Neuronal stem cell (in vitro differentiated cells): ENCODE measurements at regions not wholly inside any gene's neighbourhood (a gene's known extent, or its start where the extent isn't known, plus 50 kb on each side); places are given as distances from the start of the nearest gene placed in this dataset.

Source experiments
- DNase-seq: peaks from one replicate; pipeline ENCODE4 v3.0.0-alpha.2; 2013; ENCODE audit warnings: low spot score
- H2AFZ ChIP-seq: one replicate; pipeline ENCODE4 v1.6.1; 2013; ENCODE audit warnings: mild to moderate bottlenecking, low read length, inconsistent platforms
- H2AK5ac ChIP-seq: 2 replicates; pipeline ENCODE4 v1.6.1; 2013; ENCODE audit warnings: low read depth, mild to moderate bottlenecking, inconsistent platforms, low read length, moderate library complexity, mixed read lengths
- H2BK120ac ChIP-seq: 2 replicates; pipeline ENCODE4 v1.6.1; 2013; ENCODE audit warnings: low read depth, mild to moderate bottlenecking, inconsistent platforms, low read length, moderate library complexity, mixed read lengths
- H2BK12ac ChIP-seq: one replicate; pipeline ENCODE4 v1.6.1; 2013; ENCODE audit warnings: low read length, inconsistent platforms
- H2BK15ac ChIP-seq: 2 replicates; pipeline ENCODE4 v1.6.1; 2013; ENCODE audit warnings: mild to moderate bottlenecking, low read length, inconsistent platforms, mixed read lengths
- H2BK5ac ChIP-seq: one replicate; pipeline ENCODE4 v1.6.1; 2013; ENCODE audit warnings: inconsistent platforms, mild to moderate bottlenecking, low read length, moderate library complexity
- H3K14ac ChIP-seq: one replicate; pipeline ENCODE4 v1.6.1; 2013; ENCODE audit warnings: low read length, inconsistent platforms
- H3K18ac ChIP-seq: 2 replicates; pipeline ENCODE4 v1.6.1; 2013; ENCODE audit warnings: low read length, inconsistent platforms
- H3K23ac ChIP-seq: 2 replicates; pipeline ENCODE4 v1.6.1; 2013; ENCODE audit warnings: low read depth, mild to moderate bottlenecking, mixed read lengths, low read length, inconsistent platforms; ENCODE audit not compliant: poor library complexity
- H3K27ac ChIP-seq: replicated peaks from 3 replicates; pipeline ENCODE4 v1.5.1; 2013; ENCODE audit warnings: low read length, inconsistent platforms
- H3K27me3 ChIP-seq, 3 experiments: 2 replicates each; pipeline ENCODE4 v1.6.1; 2013; ENCODE audit warnings: low read length in 3 of 3, mild to moderate bottlenecking in 2 of 3, inconsistent platforms in 1 of 3, low read depth in 1 of 3, mixed read lengths in 1 of 3, moderate library complexity in 1 of 3; ENCODE audit not compliant: control insufficient read depth in 3 of 3, insufficient read depth in 3 of 3
- H3K36me3 ChIP-seq, 2 donors: replicated peaks in 1 of 2; 2 replicates each; pipeline ENCODE4 v1.6.1; 2013; ENCODE audit warnings: low read length in 2 of 2; ENCODE audit not compliant: control insufficient read depth in 2 of 2, insufficient read depth in 2 of 2
- H3K4ac ChIP-seq: 2 replicates; pipeline ENCODE4 v1.6.1; 2013; ENCODE audit warnings: inconsistent platforms, mild to moderate bottlenecking, low read length, moderate library complexity
- H3K4me1 ChIP-seq, 2 donors: 1 replicate in 1 of 2; 2 replicates in 1 of 2; pipeline ENCODE4 v1.6.1; 2013; ENCODE audit warnings: low read length in 2 of 2, low read depth in 1 of 2; ENCODE audit not compliant: control insufficient read depth in 2 of 2, insufficient read depth in 1 of 2
- H3K4me2 ChIP-seq: one replicate; pipeline ENCODE4 v1.6.1; 2013; ENCODE audit warnings: mild to moderate bottlenecking, low read length, inconsistent platforms; ENCODE audit not compliant: insufficient read depth, poor library complexity, severe bottlenecking
- H3K4me3 ChIP-seq, 2 donors: 2 replicates each; pipeline ENCODE4 v1.5.1; 2013; ENCODE audit warnings: low read length in 2 of 2, mild to moderate bottlenecking in 2 of 2, inconsistent platforms in 1 of 2, moderate library complexity in 1 of 2
- H3K79me1 ChIP-seq: one replicate; pipeline ENCODE4 v1.6.1; 2013; ENCODE audit warnings: low read depth, mild to moderate bottlenecking, inconsistent platforms, low read length, moderate library complexity
- H3K9ac ChIP-seq: one replicate; pipeline ENCODE4 v1.6.1; 2013; ENCODE audit warnings: mild to moderate bottlenecking, low read depth, low read length, inconsistent platforms; ENCODE audit not compliant: poor library complexity
- H3K9me3 ChIP-seq, 2 donors: replicated peaks in 1 of 2; 2 replicates each; pipeline versions ENCODE3 to v1.6.1; 2013; ENCODE audit warnings: low read length in 2 of 2, mild to moderate bottlenecking in 2 of 2, inconsistent platforms in 1 of 2, low read depth in 1 of 2, mixed read lengths in 1 of 2, moderate library complexity in 1 of 2; ENCODE audit not compliant: control insufficient read depth in 2 of 2, insufficient read depth in 1 of 2
- H4K8ac ChIP-seq: one replicate; pipeline ENCODE4 v1.6.1; 2013; ENCODE audit warnings: low read depth, mild to moderate bottlenecking, inconsistent platforms, low read length, moderate library complexity
- H4K91ac ChIP-seq: one replicate; pipeline ENCODE4 v1.6.1; 2013; ENCODE audit warnings: low read length, low read depth, mild to moderate bottlenecking, inconsistent platforms; ENCODE audit not compliant: poor library complexity
- WGBS, 2 donors: extraction: QIAGEN DNeasy Blood & Tissue Kit; methylation state at CpG; one replicate each; pipeline ENCODE4 v1.1.7; 2013; ENCODE audit warnings: missing lambda C conversion rate in 2 of 2, mixed read lengths in 1 of 2; ENCODE audit not compliant: insufficient read length in 2 of 2, insufficient replicate concordance in 1 of 2; ENCODE audit errors: extremely low coverage in 2 of 2; 5-methylcytosine and 5-hydroxymethylcytosine counted together

- no peaks in the 10 kb centered on the region for H3K4me1 ChIP-seq
- H2AK5ac ChIP-seq: no peak overlapping the region
- no peak overlapping the region for H4K8ac ChIP-seq
- H3K36me3 ChIP-seq: no peaks in the 10 kb centered on the region
- H3K4me2 ChIP-seq: no peak overlapping the region
- H2BK15ac ChIP-seq: no peak overlapping the region
- no peaks in the 10 kb centered on the region for H3K27me3 ChIP-seq
- H2AFZ ChIP-seq: no peak overlapping the region
- no peak overlapping the region for H3K18ac ChIP-seq
- no peak overlapping the region for H2BK12ac ChIP-seq
- H3K9me3 ChIP-seq: no peaks in the 10 kb centered on the region
- DNase-seq: no peak
- no peak overlapping the region for H3K9ac ChIP-seq
- H3K27ac ChIP-seq: no peak overlapping the region
- no peaks in the 10 kb centered on the region for H3K79me1 ChIP-seq
- H3K4ac ChIP-seq: no peak overlapping the region
- no peak overlapping the region for H2BK5ac ChIP-seq
- H3K23ac ChIP-seq: no peak overlapping the region
- no CpG with 5 or more reads among the region's 3 CpGs for WGBS, 2 donors
- H3K4me3 ChIP-seq: no peak overlapping the region
- H4K91ac ChIP-seq: no peak overlapping the region
- no peak overlapping the region for H3K14ac ChIP-seq
- no peak overlapping the region for H2BK120ac ChIP-seq
These were observed 216.6 kb downstream of the PAX3 start for GRCh38 chr2:222082201-222082600.

GRCh38 chr2:222080141-222080540 is 218.7 kb downstream of the PAX3 start:
- Histone ChIP-seq H3K27me3 (no peaks in the 10 kb centered on the region), H3K4me2 (no peak overlapping the region), H3K4ac (no peak overlapping the region), H3K27ac (no peak overlapping the region), H3K9me3 (no peaks in the 10 kb centered on the region), H4K91ac (no peak overlapping the region), H3K23ac (no peak overlapping the region), H3K36me3 (no peaks in the 10 kb centered on the region), H2AK5ac (no peak overlapping the region), H4K8ac (no peak overlapping the region), H2BK15ac (no peak overlapping the region), H2BK5ac (no peak overlapping the region), H2AFZ (no peak overlapping the region), H3K79me1 (no peaks in the 10 kb centered on the region), H2BK120ac (no peak overlapping the region), H3K9ac (no peak overlapping the region), H3K4me1 (no peaks in the 10 kb centered on the region), H3K14ac (no peak overlapping the region), H3K4me3 (no peak overlapping the region), H3K18ac (no peak overlapping the region), H2BK12ac (no peak overlapping the region)
- WGBS, 2 donors: no CpG with 5 or more reads among the region's 2 CpGs
- DNase-seq: no peak

DNA sequence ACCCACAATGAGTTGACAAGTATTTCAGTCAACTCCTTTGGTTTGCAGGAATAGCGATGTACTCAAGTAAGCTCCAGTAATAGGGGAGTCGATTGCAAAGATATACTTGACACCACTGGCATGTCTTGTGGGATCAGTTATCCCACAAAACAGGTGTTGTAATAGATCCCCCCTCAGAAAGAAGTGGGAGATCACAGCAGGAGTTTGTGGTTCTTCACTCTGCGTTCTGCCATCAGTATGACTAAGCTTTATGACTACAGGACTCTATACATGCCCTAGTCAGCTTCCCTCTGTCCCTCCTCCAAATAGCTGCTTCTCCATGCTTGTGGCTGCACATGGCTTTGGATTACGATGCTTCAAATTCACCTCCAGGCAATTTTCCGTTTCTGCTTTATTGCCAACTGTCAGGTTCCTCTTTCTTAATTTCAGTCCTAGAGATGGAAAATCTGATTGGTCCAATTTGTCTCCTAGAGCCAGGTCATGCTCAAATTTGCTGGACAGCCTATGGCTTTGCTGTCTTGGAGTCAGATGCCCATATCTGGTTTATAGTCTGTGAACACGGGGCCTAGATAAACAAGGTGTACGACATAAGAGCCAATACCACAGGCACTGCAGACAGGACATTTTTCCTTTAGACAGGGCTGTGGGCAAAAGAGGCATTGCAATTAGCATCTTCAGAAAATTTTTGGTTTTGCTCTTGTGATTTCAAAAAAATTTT is 221.7 kb downstream of the PAX3 start:
- no peak overlapping the region for H2BK15ac ChIP-seq
- no peak overlapping the region for H3K9ac ChIP-seq
- H4K8ac ChIP-seq: no peak overlapping the region
- no peak overlapping the region for H2AK5ac ChIP-seq
- no peak overlapping the region for H3K4me3 ChIP-seq
- no peak for DNase-seq
- H2BK12ac ChIP-seq: no peak overlapping the region
- H4K91ac ChIP-seq: no peak overlapping the region
- H2AFZ ChIP-seq: no peak overlapping the region
- H3K79me1 ChIP-seq: no peaks in the 10 kb centered on the region
- no peaks in the 10 kb centered on the region for H3K9me3 ChIP-seq
- no peak overlapping the region for H2BK5ac ChIP-seq
- no CpG with 5 or more reads among the region's 7 CpGs for WGBS, 2 donors
- H3K27me3 ChIP-seq: no peaks in the 10 kb centered on the region
- no peak overlapping the region for H2BK120ac ChIP-seq
- no peak overlapping the region for H3K18ac ChIP-seq
- H3K4ac ChIP-seq: no peak overlapping the region
- H3K4me2 ChIP-seq: no peak overlapping the region
- peaks cover 0 to 2% of the 10 kb centered on the region in 2 donors for H3K4me1 ChIP-seq
- H3K27ac ChIP-seq: no peak overlapping the region
- no peak overlapping the region for H3K14ac ChIP-seq
- no peak overlapping the region for H3K23ac ChIP-seq
- H3K36me3 ChIP-seq: no peaks in the 10 kb centered on the region

GRCh38 chr2:222074674-222075073 is 224.1 kb downstream of the PAX3 start:
- no peak overlapping the region for H3K9ac ChIP-seq
- no peak overlapping the region for H2BK5ac ChIP-seq
- no peak overlapping the region for H2BK12ac ChIP-seq
- H3K27me3 ChIP-seq: no peaks in the 10 kb centered on the region
- H3K27ac ChIP-seq: no peak overlapping the region
- no peak overlapping the region for H3K4me2 ChIP-seq
- no peak overlapping the region for H4K8ac ChIP-seq
- H2BK120ac ChIP-seq: no peak overlapping the region
- H3K4me1 ChIP-seq: peaks cover 0 to 2% of the 10 kb centered on the region in 2 donors
- H3K14ac ChIP-seq: no peak overlapping the region
- no peak overlapping the region for H3K4ac ChIP-seq
- no peaks in the 10 kb centered on the region for H3K9me3 ChIP-seq
- H2BK15ac ChIP-seq: no peak overlapping the region
- no peak overlapping the region for H4K91ac ChIP-seq
- no peak overlapping the region for H3K18ac ChIP-seq
- no peak overlapping the region for H3K4me3 ChIP-seq
- H3K23ac ChIP-seq: no peak overlapping the region
- H2AFZ ChIP-seq: no peak overlapping the region
- no CpG with 5 or more reads among the region's 2 CpGs for WGBS, 2 donors
- H2AK5ac ChIP-seq: no peak overlapping the region
- no peaks in the 10 kb centered on the region for H3K79me1 ChIP-seq
- no peaks in the 10 kb centered on the region for H3K36me3 ChIP-seq
- DNase-seq: no peak
